Activated T-cell treated with anti-CD3 and anti-CD28 coated beads for 48 hours (primary cell): ENCODE measurements at regions not wholly inside any gene's neighbourhood (a gene's known extent, or its start where the extent isn't known, plus 50 kb on each side); places are given as distances from the start of the nearest gene placed in this dataset.

Experiments
- DNase-seq: peaks from one replicate; pipeline ENCODE4 v3.0.0-alpha.2; 2020; ENCODE audit warnings: low read depth

- no peak for DNase-seq
These were observed 712.1 kb downstream of the CDH11 start for GRCh38 chr16:64409783-64410210.

- DNase-seq: no peak
These were observed 713.2 kb downstream of the CDH11 start for GRCh38 chr16:64408699-64409098.

GRCh38 chr16:64406770-64407181, 715.1 kb downstream of the CDH11 start:
- DNase-seq: no peak

GRCh38 chr16:64403352-64403751, 718.5 kb downstream of the CDH11 start:
- DNase-seq: no peak

- DNase-seq: no peak
These were observed 723.1 kb downstream of the CDH11 start for GRCh38 chr16:64398793-64399192.

GRCh38 chr16:64397945-64398508, 723.8 kb downstream of the CDH11 start:
- DNase-seq: no peak

- DNase-seq: no peak
These were observed 724.8 kb downstream of the CDH11 start for GRCh38 chr16:64397042-64397441.

- DNase-seq: no peak
These were observed 727.8 kb downstream of the CDH11 start for GRCh38 chr16:64394061-64394460.

GRCh38 chr16:64392456-64392855, 729.4 kb downstream of the CDH11 start:
- DNase-seq: no peak

- DNase-seq: no peak
These were observed 730.7 kb downstream of the CDH11 start for GRCh38 chr16:64391063-64391600.

GRCh38 chr16:64390102-64390501, 731.8 kb downstream of the CDH11 start:
- DNase-seq: no peak

- DNase-seq: no peak
These were observed 737.2 kb downstream of the CDH11 start for GRCh38 chr16:64384636-64385035.

GRCh38 chr16:64381979-64382378, 739.9 kb downstream of the CDH11 start:
- no peak for DNase-seq

GRCh38 chr16:64380751-64381150, 741.1 kb downstream of the CDH11 start:
- DNase-seq: no peak

- DNase-seq: no peak
These were observed 746.4 kb downstream of the CDH11 start for GRCh38 chr16:64375391-64375980.

- DNase-seq: no peak
These were observed 751.8 kb downstream of the CDH11 start for GRCh38 chr16:64370112-64370511.

GRCh38 chr16:64365448-64365931, 756.4 kb downstream of the CDH11 start:
- DNase-seq: no peak

- no peak for DNase-seq
These were observed 757.0 kb downstream of the CDH11 start for GRCh38 chr16:64364894-64365293.

GRCh38 chr16:64364416-64364815, 757.4 kb downstream of the CDH11 start:
- no peak for DNase-seq

- no peak for DNase-seq
These were observed 757.8 kb downstream of the CDH11 start for GRCh38 chr16:64364016-64364415.

GRCh38 chr16:64363039-64363438, 758.8 kb downstream of the CDH11 start:
- no peak for DNase-seq

GRCh38 chr16:64362193-64362592, 759.7 kb downstream of the CDH11 start:
- no peak for DNase-seq

GRCh38 chr16:64361753-64362152, 760.1 kb downstream of the CDH11 start:
- no peak for DNase-seq

GRCh38 chr16:64358291-64358690, 763.6 kb downstream of the CDH11 start:
- DNase-seq: no peak
